ENCODE measurements at regions not wholly inside any gene's neighbourhood (a gene's known extent, or its start where the extent isn't known, plus 50 kb on each side); places are given as distances from the start of the nearest gene placed in this dataset.
"Not testable (repeated sequence)": the region's sequence is repeated elsewhere in the genome, so short reads cannot be mapped to it uniquely, and the experiment has no call there.

- ATAC-seq (no peak), DNase-seq (no peak)
- Histone ChIP-seq H3K4me1 (no peaks in the 10 kb centered on the region), H3K9me3 (peaks cover 13% of the 10 kb centered on the region), H3K4me3 (no peak overlapping the region), H3K27me3 (ENCODE audit: low read depth) (no peaks in the 10 kb centered on the region), H3K27ac (no peak overlapping the region), H3K36me3 (no peaks in the 10 kb centered on the region)
- intact Hi-C loops (cut with DNase I), result no loop called here
- TF ChIP-seq CTCF (IDR thresholded peaks at IDR 0.05), result no peak
Measured at GRCh38 chr7:121503039-121503438, 106.9 kb upstream of the FAM3C start.

- Histone ChIP-seq H3K4me3 (no peak overlapping the region), H3K36me3 (no peaks in the 10 kb centered on the region), H3K4me1 (no peaks in the 10 kb centered on the region), H3K27me3 (ENCODE audit: low read depth) (no peaks in the 10 kb centered on the region), H3K9me3 (peaks cover 13% of the 10 kb centered on the region), H3K27ac (no peak overlapping the region)
- TF ChIP-seq CTCF (IDR thresholded peaks at IDR 0.05), result no peak
- ATAC-seq (no peak), DNase-seq (no peak)
- intact Hi-C loops (cut with DNase I), result no loop called here
Measured at GRCh38 chr7:121501566-121501965, 105.5 kb upstream of the FAM3C start.

GRCh38 chr7:121500360-121501058, 104.4 kb upstream of the FAM3C start:
- Histone ChIP-seq H3K27me3 (ENCODE audit: low read depth) (no peaks in the 10 kb centered on the region), H3K4me1 (no peaks in the 10 kb centered on the region), H3K4me3 (no peak overlapping the region), H3K9me3 (peaks cover 8% of the 10 kb centered on the region), H3K27ac (no peak overlapping the region), H3K36me3 (no peaks in the 10 kb centered on the region)
- no peak for ATAC-seq
- DNase-seq, result no peak
- no peak for TF ChIP-seq CTCF (IDR thresholded peaks at IDR 0.05)
- intact Hi-C loops (cut with DNase I), result no loop called here

- ATAC-seq, result no peak
- intact Hi-C loops (cut with DNase I), result no loop called here
- DNase-seq, result no peak
- Histone ChIP-seq H3K27ac (no peak overlapping the region), H3K27me3 (ENCODE audit: low read depth) (no peaks in the 10 kb centered on the region), H3K9me3 (no peaks in the 10 kb centered on the region), H3K4me3 (no peak overlapping the region), H3K36me3 (no peaks in the 10 kb centered on the region), H3K4me1 (no peaks in the 10 kb centered on the region)
- TF ChIP-seq CTCF (IDR thresholded peaks at IDR 0.05), result no peak
Measured at GRCh38 chr7:121499624-121500023, 103.5 kb upstream of the FAM3C start.

- ATAC-seq, result no peak
- no peak for TF ChIP-seq CTCF (IDR thresholded peaks at IDR 0.05)
Measured at GRCh38 chr7:121498816-121499215, 102.7 kb upstream of the FAM3C start.

GRCh38 chr7:121497545-121497944, 101.4 kb upstream of the FAM3C start:
- H3K27me3 ChIP-seq (ENCODE audit: low read depth); DNase-seq; H3K4me1 ChIP-seq; intact Hi-C loops (cut with DNase I); H3K36me3 ChIP-seq; H3K9me3 ChIP-seq; H3K27ac ChIP-seq; ATAC-seq; H3K4me3 ChIP-seq: not testable (repeated sequence)

More at GRCh38 chr7:121498816-121499215, 102.7 kb upstream of the FAM3C start:
- no peaks in the 10 kb centered on the region for H3K9me3 ChIP-seq
- H3K36me3 ChIP-seq, result no peaks in the 10 kb centered on the region
- H3K27me3 ChIP-seq (ENCODE audit: low read depth), result no peaks in the 10 kb centered on the region
- H3K4me3 ChIP-seq, result no peak overlapping the region
- intact Hi-C loops (cut with DNase I), result no loop called here
- no peak overlapping the region for H3K27ac ChIP-seq
- no peak for DNase-seq
- no peaks in the 10 kb centered on the region for H3K4me1 ChIP-seq

Measured in lower lobe of right lung (tissue), 2 donors.